K562 (cell line): ENCODE measurements at regions not wholly inside any gene's neighbourhood (a gene's known extent, or its start where the extent isn't known, plus 50 kb on each side); places are given as distances from the start of the nearest gene placed in this dataset.

Experiments used
- ATAC-seq: fragments of 200-7000 bp; cut with Tn5 transposase; 3 replicates; pipeline ENCODE4 v1.9.1; 2020; ENCODE audit warnings: moderate library complexity
- BruUV-seq: library from RNA; stranded (reverse); fragments of 400-500 nt; replicated peaks from 2 replicates; lab custom pipeline; 2021; lab: Mats Ljungman, UMichigan
- CTCF ChIA-PET: fragments of 300-600 bp; formaldehyde crosslinking; extraction: SDS; loops from one replicate; lab custom pipeline; 2021; ENCODE audit warnings: low intra/inter-chr PET ratio; lab: Yijun Ruan, JAX
- POLR2A ChIA-PET: fragments of 300-600, 350-650 bp; sonication (Branson Sonifier 250); formaldehyde crosslinking; extraction: SDS; loops from one replicate; lab custom pipeline; 2021; ENCODE audit warnings: antibody characterized with exemption, inconsistent platforms; lab: Yijun Ruan, JAX
- DNase-seq, 4 experiments: peaks; one replicate each; pipeline versions ENCODE4 v3.0.0 to v3.0.0-alpha.2; 2011 to 2018; ENCODE audit warnings: low spot score in 3 of 4, mixed read lengths in 3 of 4; ENCODE audit errors: extremely low read depth in 1 of 4
- FAIRE-seq: peaks from 2 replicates; lab custom pipeline; 2011; peaks lifted over from hg19 to GRCh38; lab: Jason Lieb, UNC
- H2AFZ ChIP-seq: 2 replicates; pipeline ENCODE4 v1.6.0; 2011; ENCODE audit warnings: low read depth, low read length, control low read depth, inconsistent platforms
- H3K27ac ChIP-seq: fragments of 200-600 bp; 3 replicates; pipeline ENCODE4 v1.8.0; 2011; ENCODE audit warnings: low read depth, mild to moderate bottlenecking, control low read depth, inconsistent platforms, low read length, moderate library complexity, mixed read lengths; ENCODE audit errors: extremely low read depth
- H3K27me3 ChIP-seq, 2 experiments: fragments of 300-600 bp in 1 of 2; 2 replicates in 1 of 2; 3 replicates in 1 of 2; pipeline versions ENCODE4 v1.6.0 to v1.8.0; 2011; ENCODE audit warnings: inconsistent platforms in 2 of 2, low read length in 2 of 2, mild to moderate bottlenecking in 1 of 2, mixed read lengths in 1 of 2, moderate library complexity in 1 of 2; ENCODE audit not compliant: control insufficient read depth in 2 of 2, insufficient read depth in 2 of 2
- H3K36me3 ChIP-seq: fragments of 300-600 bp; 3 replicates; pipeline ENCODE4 v1.8.0; 2011; ENCODE audit warnings: mild to moderate bottlenecking, low read length, inconsistent platforms; ENCODE audit not compliant: control insufficient read depth, insufficient read depth
- H3K4me1 ChIP-seq, 2 experiments: fragments of 200-600 bp in 1 of 2; replicated peaks in 1 of 2; 2 replicates in 1 of 2; 3 replicates in 1 of 2; pipeline versions ENCODE4 v1.5.1 to v1.8.0; 2011; ENCODE audit warnings: inconsistent platforms in 2 of 2, low read length in 2 of 2, mild to moderate bottlenecking in 1 of 2, mixed read lengths in 1 of 2, moderate library complexity in 1 of 2; ENCODE audit not compliant: control insufficient read depth in 2 of 2, insufficient read depth in 2 of 2
- H3K4me2 ChIP-seq: 2 replicates; pipeline ENCODE4 v1.6.1; 2011; ENCODE audit warnings: low read length, control low read depth, inconsistent platforms, mixed read lengths; ENCODE audit not compliant: insufficient read depth
- H3K4me3 ChIP-seq: fragments of 200-600 bp; sonication (generic), shearing (Covaris generic); 2 replicates; pipeline ENCODE4 v1.5.1; 2016; ENCODE audit warnings: control low read depth, inconsistent platforms
- H3K79me2 ChIP-seq: fragments of 200-600 bp; 3 replicates; pipeline ENCODE4 v1.8.0; 2011; ENCODE audit warnings: low read length, inconsistent platforms; ENCODE audit not compliant: control insufficient read depth, insufficient read depth
- H3K9ac ChIP-seq, 2 experiments: 2 replicates each; pipeline versions ENCODE4 v1.6.0 to v1.6.1; 2011; ENCODE audit warnings: low read depth in 2 of 2, low read length in 2 of 2, control low read depth in 1 of 2, inconsistent platforms in 1 of 2, mild to moderate bottlenecking in 1 of 2, mixed read lengths in 1 of 2; ENCODE audit not compliant: insufficient read depth in 1 of 2
- H3K9me1 ChIP-seq: one replicate; pipeline ENCODE4 v1.6.0; 2011; ENCODE audit warnings: inconsistent platforms, mild to moderate bottlenecking, low read length, moderate library complexity; ENCODE audit not compliant: control insufficient read depth, insufficient read depth
- H3K9me3 ChIP-seq: replicated peaks from 2 replicates; pipeline ENCODE4 v1.5.1; 2011; ENCODE audit warnings: low read depth, low read length, inconsistent platforms; ENCODE audit not compliant: control insufficient read depth, insufficient read depth
- H4K20me1 ChIP-seq: replicated peaks from 2 replicates; pipeline ENCODE4 v1.6.1; 2011; ENCODE audit warnings: low read length, inconsistent platforms, mixed read lengths; ENCODE audit not compliant: control insufficient read depth, insufficient read depth
- FOXK1 ChIP-seq: sonication (generic); formaldehyde crosslinking; IDR thresholded peaks from 2 replicates; pipeline ENCODE4 v1.8.0; 2022; ENCODE audit warnings: missing genetic modification reagents, mild to moderate bottlenecking, borderline replicate concordance
- MBD2 ChIP-seq: sonication (generic); IDR thresholded peaks from 2 replicates; pipeline ENCODE4 v1.6.1; 2016; ENCODE audit warnings: low read depth, borderline replicate concordance
- MITF ChIP-seq: IDR thresholded peaks from 2 replicates; pipeline ENCODE4 v1.6.1; 2014; ENCODE audit warnings: antibody characterized with exemption
- SMARCB1 ChIP-seq: IDR thresholded peaks from 2 replicates; pipeline ENCODE4 v1.6.1; 2011; ENCODE audit warnings: improper control_type of control experiment, low read depth; ENCODE audit not compliant: insufficient read length
- SREBF1 ChIP-seq: fragments of 150-350 bp; IDR thresholded peaks from 2 replicates; pipeline ENCODE4 v1.6.1; 2014; ENCODE audit warnings: antibody characterized with exemption, low read depth, low read length, borderline replicate concordance
- TCF3 ChIP-seq: sonication (generic); formaldehyde crosslinking; IDR thresholded peaks from 2 replicates; pipeline ENCODE4 v1.4.0; 2020; ENCODE audit warnings: mild to moderate bottlenecking, missing genetic modification reagents
- XRCC3 ChIP-seq: fragments of 450-650 bp; IDR thresholded peaks from 2 replicates; pipeline ENCODE4 v1.6.1; 2017; ENCODE audit warnings: mild to moderate bottlenecking, moderate library complexity
- ZNF175 ChIP-seq: fragments of 200-800 bp; sonication (Bioruptor generic); IDR thresholded peaks from 2 replicates; pipeline ENCODE4 v1.6.1; 2016; ENCODE audit warnings: low read depth, mild to moderate bottlenecking, missing genetic modification characterization, missing compliant biosample characterization
- WGBS: fragments of 100-300 bp; shearing (Covaris generic); methylation state at CpG from one replicate; pipeline ENCODE4 v1.1.6; 2016; ENCODE audit warnings: low coverage, mixed read lengths; ENCODE audit not compliant: insufficient coverage; ENCODE audit errors: missing lambda C conversion rate; 5-methylcytosine and 5-hydroxymethylcytosine counted together
- in situ Hi-C: fragments of 300-500 bp; cut with MboI; formaldehyde crosslinking; loops from 4 replicates; pipeline ENCODE4 v1.15.0; 2018; ENCODE audit warnings: inconsistent platforms, mixed read lengths
- intact Hi-C: fragments of 100-400 bp; cut with micrococcal nuclease; formaldehyde crosslinking; loops from 2 replicates; pipeline ENCODE4 v1.14.2; 2022

- no peak for TF ChIP-seq ZNF175
- no peak for TF ChIP-seq XRCC3
- TF ChIP-seq, all 486 proteins: peak for 0
Observed at GRCh38 chr1:243926803-243927245, 76.8 kb upstream of the AKT3 start (continued).

GRCh38 chr1:243926299-243926698 lies 76.3 kb upstream of the AKT3 start:
- Histone ChIP-seq H4K20me1 (0 out of 2 replicates have a peak, but pooled peaks cover 3% of the 10 kb centered on the region), H3K27me3 (peaks cover 15 to 28% of the 10 kb centered on the region in 2 experiments; a peak in 3 of 5 replicates), H3K9me3 (no peaks in the 10 kb centered on the region)
- CTCF ChIA-PET: no interaction called here
- no peak for TF ChIP-seq MBD2
- TF ChIP-seq SMARCB1: no peak
- no peak for TF ChIP-seq SREBF1
- no peak for TF ChIP-seq MITF
- TF ChIP-seq FOXK1 (CRISPR knock-in tag): no peak
- no peak for TF ChIP-seq TCF3 (CRISPR knock-in tag)
- TF ChIP-seq, all 486 proteins: peak for 0
- POLR2A ChIA-PET: no interaction called here
- Histone ChIP-seq H3K79me2 (no peaks in the 10 kb centered on the region), H3K27ac (no peak overlapping the region), H3K4me1 (peaks cover under 1 to 4% of the 10 kb centered on the region in 2 experiments; a peak in 4 of 5 replicates), H3K4me3 (no peak overlapping the region), H2AFZ (no peak overlapping the region), H3K4me2 (no peak overlapping the region), H3K36me3 (no peaks in the 10 kb centered on the region), H3K9ac (no peak overlapping the region), H3K9me1 (no peaks in the 10 kb centered on the region)
- no peak for ATAC-seq
- no peak for FAIRE-seq
- BruUV-seq: no TSS peak
- WGBS: 1% methylated on average over 8 of the region's 8 CpGs
- DNase-seq: no peak
- in situ Hi-C loops: no loop called here
- intact Hi-C loops: no loop called here
